ENCODE measurements at regions not wholly inside any gene's neighbourhood (a gene's known extent, or its start where the extent isn't known, plus 50 kb on each side); places are given as distances from the start of the nearest gene placed in this dataset.
A peak's percentile ranks its signal among the peaks of the same experiment; 100 is the strongest.

- Histone ChIP-seq H3K79me2 (ENCODE audit: control insufficient read depth, insufficient read depth, low read length) (no peaks in the 10 kb centered on the region), H3K4me1 (ENCODE audit: control insufficient read depth, extremely low read depth, insufficient read depth, low read length) (peaks cover 36% of the 10 kb centered on the region), H3K27ac (ENCODE audit: control insufficient read depth, insufficient read depth, low read length) (no peak overlapping the region), H3K4me2 (ENCODE audit: control insufficient read depth, extremely low read depth, insufficient read depth, low read depth, low read length) (peak overlapping the region; percentile 7), H3K4me3 (ENCODE audit: control insufficient read depth in 2 of 3, extremely low read depth in 1 of 3, insufficient read depth in 2 of 3, low read depth in 1 of 3, low read length in 3 of 3) (no peak overlapping the region), H4K20me1 (ENCODE audit: control insufficient read depth, extremely low read depth, insufficient read depth, low read length) (no peaks in the 10 kb centered on the region), H3K9me1 (ENCODE audit: control insufficient read depth, extremely low read depth, insufficient read depth, low read length) (no peaks in the 10 kb centered on the region), H2AFZ (ENCODE audit: control insufficient read depth, low read length) (no peak overlapping the region), H3K9ac (ENCODE audit: control insufficient read depth, extremely low read depth, insufficient read depth, low read length) (no peak overlapping the region), H3K36me3 (ENCODE audit: control insufficient read depth in 2 of 2, extremely low read depth in 1 of 2, insufficient read depth in 2 of 2, low read length in 2 of 2) (no peaks in the 10 kb centered on the region), H3K9me3 (ENCODE audit: control insufficient read depth, low read depth, low read length) (no peaks in the 10 kb centered on the region), H3K27me3 (ENCODE audit: control insufficient read depth, extremely low read depth, insufficient read depth, low read length) (no peaks in the 10 kb centered on the region)
- FAIRE-seq: no peak
- no peak for TF ChIP-seq EZH2 (IDR thresholded peaks at IDR 0.05; ENCODE audit: low read length)
- peak in 1 of 3 experiments; percentile 37 for TF ChIP-seq CTCF (optimal IDR thresholded peaks at IDR 0.05 in 1 of 3, IDR thresholded peaks at IDR 0.05 in 1 of 3, conservative IDR thresholded peaks at IDR 0.05 in 1 of 3; ENCODE audit: extremely low read depth in 1 of 3, insufficient read depth in 2 of 3, low read length in 3 of 3)
- DNase-seq (ENCODE audit: low read depth, low spot score): no peak
- dilution Hi-C loops (cut with MboI; ENCODE audit: extremely low pct_ligation_motif_present, low sequenced_read_pairs): no loop called here
Measured at GRCh38 chr11:113553915-113554314, 78.7 kb upstream of the DRD2 start.

- H3K9me3 ChIP-seq (ENCODE audit: control insufficient read depth, low read depth, low read length): no peaks in the 10 kb centered on the region
- peaks cover 42% of the 10 kb centered on the region for H3K4me1 ChIP-seq (ENCODE audit: control insufficient read depth, extremely low read depth, insufficient read depth, low read length)
- H3K36me3 ChIP-seq (ENCODE audit: control insufficient read depth in 2 of 2, extremely low read depth in 1 of 2, insufficient read depth in 2 of 2, low read length in 2 of 2): no peaks in the 10 kb centered on the region
- H3K9me1 ChIP-seq (ENCODE audit: control insufficient read depth, extremely low read depth, insufficient read depth, low read length): no peaks in the 10 kb centered on the region
- H3K27me3 ChIP-seq (ENCODE audit: control insufficient read depth, extremely low read depth, insufficient read depth, low read length): no peaks in the 10 kb centered on the region
- H3K9ac ChIP-seq (ENCODE audit: control insufficient read depth, extremely low read depth, insufficient read depth, low read length): no peak overlapping the region
- FAIRE-seq (peak; percentile 98), DNase-seq (ENCODE audit: low read depth, low spot score) (peak; percentile 95)
- H4K20me1 ChIP-seq (ENCODE audit: control insufficient read depth, extremely low read depth, insufficient read depth, low read length): no peaks in the 10 kb centered on the region
- H3K4me3 ChIP-seq (ENCODE audit: control insufficient read depth in 2 of 3, extremely low read depth in 1 of 3, insufficient read depth in 2 of 3, low read depth in 1 of 3, low read length in 3 of 3): no peak overlapping the region
- no peak overlapping the region for H2AFZ ChIP-seq (ENCODE audit: control insufficient read depth, low read length)
- no peaks in the 10 kb centered on the region for H3K79me2 ChIP-seq (ENCODE audit: control insufficient read depth, insufficient read depth, low read length)
- dilution Hi-C loops (cut with MboI; ENCODE audit: extremely low pct_ligation_motif_present, low sequenced_read_pairs): no loop called here
- H3K27ac ChIP-seq (ENCODE audit: control insufficient read depth, insufficient read depth, low read length): peak overlapping the region; percentile 6
- peak overlapping the region; percentile 59 for H3K4me2 ChIP-seq (ENCODE audit: control insufficient read depth, extremely low read depth, insufficient read depth, low read depth, low read length)
- TF ChIP-seq EZH2 (IDR thresholded peaks at IDR 0.05; ENCODE audit: low read length) (no peak), CTCF (optimal IDR thresholded peaks at IDR 0.05 in 1 of 3, IDR thresholded peaks at IDR 0.05 in 1 of 3, conservative IDR thresholded peaks at IDR 0.05 in 1 of 3; ENCODE audit: extremely low read depth in 1 of 3, insufficient read depth in 2 of 3, low read length in 3 of 3) (no peak)
Measured at GRCh38 chr11:113553235-113553634, 78.0 kb upstream of the DRD2 start.
